Ramos (cell line): ENCODE measurements at regions not wholly inside any gene's neighbourhood (a gene's known extent, or its start where the extent isn't known, plus 50 kb on each side); places are given as distances from the start of the nearest gene placed in this dataset.

Source experiments
- in situ Hi-C: fragments of 300-500 bp; cut with MboI; formaldehyde crosslinking; loops from one replicate; pipeline ENCODE4 v1.14.3; 2022; ENCODE audit warnings: low sequenced_read_pairs; ENCODE audit not compliant: unreplicated experiment

DNA sequence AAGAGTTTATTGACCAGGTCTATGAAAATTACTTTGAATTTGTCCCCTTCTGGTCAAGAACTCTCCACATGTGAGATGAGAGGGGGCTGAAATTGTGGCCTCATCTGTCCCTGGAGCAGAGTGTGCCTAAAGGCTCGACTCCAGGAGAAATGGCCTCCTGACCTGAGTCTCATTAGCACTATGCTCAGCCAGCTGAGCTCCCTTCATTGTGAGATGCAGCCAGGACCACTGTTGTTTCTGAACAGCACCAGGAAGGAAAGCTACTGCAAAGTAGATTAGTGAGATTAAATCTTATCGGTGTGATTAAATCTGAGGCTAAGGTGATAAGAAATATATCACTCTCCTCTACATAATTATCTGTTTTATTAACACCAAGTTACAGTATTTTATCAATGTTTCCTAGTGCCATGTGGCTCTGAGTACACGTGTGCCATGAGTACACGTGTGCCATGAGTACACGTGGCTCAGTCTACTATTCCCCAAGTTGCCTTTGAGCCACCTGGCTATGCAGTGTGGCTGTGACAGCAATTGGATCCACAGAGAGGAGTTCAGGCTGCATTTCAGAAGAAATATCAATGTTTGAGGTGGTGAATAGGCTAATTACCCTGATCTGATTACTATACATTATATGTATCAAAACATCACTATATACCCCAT lies 126.9 kb downstream of the IPMK start:
- in situ Hi-C loops = loop anchor here (25.0 kb wide), 1 partner anchor 804 kb away; no protein-coding TSS in a partner anchor

- in situ Hi-C loops = loop anchor here (25.0 kb wide), 1 partner anchor 803 kb away; no protein-coding TSS in a partner anchor
Measured at GRCh38 chr10:58140054-58140453, 127.6 kb downstream of the IPMK start.

DNA sequence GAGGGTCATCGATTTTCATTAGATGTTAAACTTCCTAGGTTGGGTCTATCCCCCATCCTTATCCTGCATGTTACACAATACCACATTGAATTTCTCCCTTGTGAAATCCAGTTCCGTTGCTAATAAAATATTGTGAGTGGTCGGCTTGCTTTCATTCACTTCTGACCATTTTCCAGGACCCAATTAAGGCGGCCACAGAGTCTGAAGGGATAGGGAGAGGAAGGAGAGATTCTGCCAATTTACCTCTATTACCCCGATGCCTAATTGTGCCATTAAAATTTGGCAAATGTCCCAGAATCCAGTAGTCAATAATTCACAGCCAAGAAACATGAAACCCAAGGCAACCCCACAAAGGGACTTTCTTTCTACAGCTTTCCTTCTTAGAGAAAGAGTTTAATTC lies 129.9 kb downstream of the IPMK start:
- in situ Hi-C loops = loop anchor here (25.0 kb wide), 1 partner anchor 801 kb away; no protein-coding TSS in a partner anchor

DNA sequence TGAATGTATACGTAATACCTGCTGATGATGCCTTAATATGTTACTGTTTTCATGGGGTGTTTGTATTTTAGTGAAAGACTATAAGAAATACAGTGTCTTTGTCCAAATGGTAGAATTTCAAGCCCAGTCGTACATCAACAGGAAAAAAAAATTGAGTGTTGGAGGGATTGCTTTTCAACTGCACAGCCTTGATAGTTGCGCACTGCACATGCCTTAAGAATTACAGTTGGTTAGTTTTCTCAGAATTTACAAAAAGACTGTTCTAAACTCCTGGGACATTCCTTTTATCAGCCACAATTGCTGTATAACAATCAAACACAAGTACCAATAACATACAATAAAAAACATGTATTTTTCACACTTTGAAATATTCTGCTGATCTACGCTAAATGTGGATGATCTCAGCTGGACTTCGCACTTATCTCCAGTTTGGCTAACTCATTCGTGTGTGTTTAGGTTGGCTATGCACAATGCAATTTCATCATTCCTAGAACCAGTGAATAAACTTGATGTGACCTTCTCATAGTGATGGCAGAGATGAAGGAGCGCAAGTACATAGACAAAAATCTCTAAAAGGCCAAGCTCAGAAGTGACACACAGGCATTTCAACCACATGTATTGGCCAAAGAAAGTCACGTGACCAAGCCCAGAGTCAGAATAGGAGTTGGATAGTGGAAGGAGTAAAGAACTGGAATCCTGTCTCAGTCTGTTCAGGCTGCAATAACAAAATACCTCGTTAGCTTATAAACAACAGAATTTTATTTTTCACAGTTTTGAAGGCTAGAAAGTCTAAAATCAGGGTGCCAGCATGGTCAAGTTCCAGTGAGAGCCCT lies 152.3 kb downstream of the IPMK start:
- in situ Hi-C loops = no loop called here

DNA sequence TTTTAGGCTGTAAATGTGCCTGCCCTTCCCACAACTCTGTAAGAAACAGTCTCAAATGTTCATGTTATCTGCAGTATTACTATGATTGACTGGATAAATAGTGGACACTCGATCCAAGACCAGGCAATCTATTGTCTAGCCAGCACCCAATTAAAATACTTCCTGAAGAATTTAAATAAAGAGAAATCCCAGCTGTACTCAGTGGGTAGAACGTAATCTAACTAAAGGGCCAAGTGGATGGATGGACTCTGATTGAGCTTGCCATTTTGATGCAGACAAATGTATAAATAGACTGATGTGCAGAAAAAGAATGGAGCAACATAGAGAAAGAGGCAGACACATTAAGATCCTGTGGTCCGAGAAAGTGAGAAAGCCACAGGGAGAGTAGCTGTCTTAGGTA lies 158.0 kb downstream of the IPMK start:
- in situ Hi-C loops = no loop called here

DNA sequence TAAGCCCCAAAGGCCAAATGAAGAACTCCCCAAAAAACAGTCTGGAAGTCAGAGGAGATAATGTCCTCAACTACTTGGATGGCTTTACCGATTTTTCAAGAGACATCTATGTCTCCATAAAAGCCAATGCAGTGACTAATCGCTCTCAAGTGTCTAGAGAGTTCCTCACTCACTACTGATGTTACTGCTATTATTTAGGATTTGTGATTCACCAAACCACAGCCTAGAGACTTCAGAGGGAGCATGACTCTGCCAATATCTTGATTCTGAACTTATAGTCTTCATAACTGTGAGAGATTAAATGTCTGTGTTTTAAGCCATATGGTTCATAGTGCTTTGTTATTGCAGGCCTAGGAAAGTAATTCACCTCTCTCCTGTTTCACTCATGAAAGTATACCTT lies 160.2 kb downstream of the IPMK start:
- in situ Hi-C loops = no loop called here

DNA sequence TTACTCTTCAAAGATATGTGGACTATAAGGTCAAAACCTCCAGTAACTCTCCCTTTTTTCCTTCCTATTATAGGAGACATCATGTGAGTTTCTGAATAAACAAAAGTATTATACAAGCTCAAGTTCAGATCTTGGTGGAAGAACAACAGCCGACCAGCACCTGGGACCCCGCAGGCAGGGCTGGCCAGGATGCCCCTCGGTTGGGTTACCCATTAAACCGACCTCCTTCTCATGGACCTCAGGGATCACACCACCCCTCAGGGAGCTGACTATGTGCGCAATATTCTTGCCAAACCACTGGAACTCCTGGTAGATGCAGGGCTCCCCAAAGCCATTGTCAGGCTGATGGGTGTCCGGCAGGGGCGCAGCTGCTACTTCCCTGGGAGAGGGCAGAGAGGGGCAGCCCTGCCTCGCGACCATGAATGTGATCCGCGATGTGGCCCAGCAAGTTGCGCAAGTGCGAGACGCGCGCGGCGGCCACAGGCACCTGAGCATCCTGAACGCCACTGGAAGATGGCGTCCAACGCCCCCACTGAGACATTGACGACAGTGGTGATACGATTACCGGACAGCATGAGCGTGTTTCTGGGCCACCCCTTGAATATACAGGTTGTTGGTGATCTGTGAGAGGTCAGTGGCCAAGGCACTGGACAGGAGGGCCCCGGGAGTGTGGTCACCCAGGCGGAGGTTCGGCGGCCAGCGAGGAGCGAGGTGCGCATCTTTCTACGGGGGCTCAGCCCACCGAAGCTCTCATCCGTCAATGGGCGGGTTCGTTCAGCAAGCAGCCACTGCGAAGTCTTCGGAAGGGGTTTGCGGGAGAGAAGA lies 161.3 kb downstream of the IPMK start:
- in situ Hi-C loops = no loop called here

DNA sequence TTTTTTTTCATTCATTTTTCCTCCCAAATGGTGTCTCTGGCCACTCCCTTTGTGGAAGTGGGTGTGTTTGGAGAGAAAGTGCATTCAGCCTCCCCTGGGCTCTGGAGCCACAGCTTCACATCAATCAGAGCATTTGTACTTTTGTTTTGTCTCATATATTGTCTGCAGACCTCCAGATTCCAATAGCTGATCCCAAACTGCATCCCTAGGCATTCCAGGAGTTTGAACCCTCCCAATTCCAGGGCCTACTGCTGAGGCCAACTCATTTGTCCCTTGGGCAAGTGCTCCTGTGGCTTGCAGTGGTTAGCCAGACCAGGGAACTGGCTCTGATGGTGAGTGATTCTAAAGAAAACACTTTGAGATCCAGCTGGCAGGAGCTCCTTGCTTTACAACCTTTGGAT lies 163.3 kb downstream of the IPMK start:
- in situ Hi-C loops = no loop called here

GRCh38 chr10:58102897-58103296 lies 164.8 kb downstream of the IPMK start:
- in situ Hi-C loops = no loop called here

- in situ Hi-C loops = no loop called here
Measured at GRCh38 chr10:58101682-58102081, 166.0 kb downstream of the IPMK start.

GRCh38 chr10:58094985-58095718 lies 172.5 kb downstream of the IPMK start:
- in situ Hi-C loops = no loop called here

GRCh38 chr10:58091886-58092285 lies 175.8 kb downstream of the IPMK start:
- in situ Hi-C loops = no loop called here

- in situ Hi-C loops = no loop called here
Measured at GRCh38 chr10:58089739-58090138, 178.0 kb downstream of the IPMK start.

DNA sequence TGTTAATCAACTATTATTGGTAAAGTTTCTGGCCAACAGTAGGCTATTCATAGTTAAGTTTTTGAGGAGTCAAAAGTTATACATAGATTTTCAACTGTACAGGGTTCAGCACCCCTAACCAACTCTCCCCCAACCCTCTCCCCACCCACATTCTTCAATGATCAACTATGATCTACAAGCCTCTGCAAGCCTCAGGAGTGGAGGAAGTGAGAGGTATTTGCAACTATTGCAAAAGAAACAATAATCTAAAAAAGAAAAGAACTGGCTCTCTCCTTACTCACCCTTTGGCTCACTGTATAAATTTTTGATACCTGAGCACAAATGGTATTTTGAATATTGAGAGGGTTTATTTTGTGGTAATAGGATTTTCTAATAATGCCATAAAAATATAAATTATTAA lies 179.8 kb downstream of the IPMK start:
- in situ Hi-C loops = no loop called here

DNA sequence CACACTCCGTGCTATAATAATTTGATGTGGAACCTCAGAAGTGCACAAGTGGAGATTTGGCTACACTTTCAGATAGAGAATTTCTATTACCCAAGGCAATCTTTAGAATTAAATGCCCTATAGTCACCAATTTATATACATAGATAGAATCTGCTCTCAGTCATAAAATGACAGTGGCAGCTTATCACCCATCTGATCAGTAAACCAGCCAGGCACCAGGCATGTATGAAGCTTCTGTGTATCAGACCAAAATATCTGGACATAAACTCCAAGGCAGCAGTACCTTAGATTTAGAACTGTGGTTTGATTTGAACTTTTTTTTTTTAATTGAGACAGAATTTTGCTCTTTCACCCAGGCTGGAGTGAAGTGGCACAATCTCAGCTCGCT lies 180.9 kb downstream of the IPMK start:
- in situ Hi-C loops = no loop called here

- in situ Hi-C loops = no loop called here
Measured at GRCh38 chr10:58086144-58086762, 181.4 kb downstream of the IPMK start.

- in situ Hi-C loops = no loop called here
Measured at GRCh38 chr10:58082248-58082647, 185.4 kb downstream of the IPMK start.

DNA sequence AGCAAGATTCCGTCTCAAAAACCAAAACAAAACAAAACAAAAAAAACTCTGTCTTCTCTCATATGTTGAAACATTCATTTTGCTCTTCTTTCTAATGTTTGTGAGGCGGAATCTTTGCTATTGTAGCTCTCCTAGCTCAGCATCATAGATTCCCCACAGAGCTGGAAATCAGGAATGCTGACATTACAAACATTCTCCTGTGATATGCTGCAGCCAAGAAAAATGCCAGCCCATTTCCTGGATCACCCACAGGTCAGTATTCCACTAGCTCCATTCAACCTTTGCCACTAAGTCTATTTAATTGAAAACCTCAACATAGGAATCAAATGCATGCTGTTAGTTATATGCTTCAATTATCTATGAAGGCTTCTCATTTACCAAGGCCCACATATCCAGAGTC lies 186.3 kb downstream of the IPMK start:
- in situ Hi-C loops = no loop called here

GRCh38 chr10:58079461-58079860 lies 188.2 kb downstream of the IPMK start:
- in situ Hi-C loops = no loop called here

DNA sequence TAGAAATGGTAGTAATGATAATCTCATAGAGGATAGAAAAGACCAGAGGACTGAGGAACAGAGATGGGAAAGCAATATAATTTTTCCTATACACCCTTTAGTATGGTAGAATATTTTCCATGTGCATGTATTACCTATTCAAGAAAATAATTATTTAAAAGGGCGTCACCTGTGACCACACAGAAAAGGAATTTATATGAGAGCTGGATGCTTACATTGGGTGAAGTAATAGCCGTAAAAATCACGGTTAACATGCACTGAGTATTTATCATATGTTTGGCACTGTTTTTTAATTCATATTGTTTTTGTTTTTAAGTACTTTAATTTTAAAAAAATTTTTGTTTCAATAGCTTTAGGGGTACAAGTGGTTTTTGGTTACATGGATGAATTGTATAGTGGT lies 195.1 kb downstream of the IPMK start:
- in situ Hi-C loops = no loop called here
